HFFc6 (cell line): ENCODE measurements at regions not wholly inside any gene's neighbourhood (a gene's known extent, or its start where the extent isn't known, plus 50 kb on each side); places are given as distances from the start of the nearest gene placed in this dataset.

ENCODE experiments used
- DNase-seq: peaks from one replicate; pipeline ENCODE4 v3.0.0-alpha.2; 2018
- H3K27ac Mint-ChIP-seq: 2 replicates; pipeline ENCODE4 v1.8.0; 2020; ENCODE audit warnings: mild to moderate bottlenecking, mixed read lengths
- H3K27me3 Mint-ChIP-seq: 2 replicates; pipeline ENCODE4 v1.8.0; 2021; ENCODE audit warnings: mild to moderate bottlenecking, moderate library complexity, mixed read lengths; ENCODE audit not compliant: insufficient read depth
- H3K36me3 Mint-ChIP-seq: 2 replicates; pipeline ENCODE4 v1.8.0; 2021; ENCODE audit warnings: low read depth, mixed read lengths
- H3K4me1 Mint-ChIP-seq: 2 replicates; pipeline ENCODE4 v1.8.0; 2020; ENCODE audit warnings: low read depth, mixed read lengths
- H3K4me3 Mint-ChIP-seq: 2 replicates; pipeline ENCODE4 v1.8.0; 2020; ENCODE audit warnings: mild to moderate bottlenecking, moderate library complexity, mixed read lengths
- H3K9me3 Mint-ChIP-seq: 2 replicates; pipeline ENCODE4 v1.8.0; 2020; ENCODE audit warnings: mild to moderate bottlenecking, mixed read lengths
- TF ChIP-seq, protein P1 (sequence below): fragments of 200-600 bp; sonication (generic); IDR thresholded peaks from 2 replicates; pipeline ENCODE4 v1.5.0; 2021; ENCODE audit warnings: antibody characterized with exemption, mild to moderate bottlenecking

DNA sequence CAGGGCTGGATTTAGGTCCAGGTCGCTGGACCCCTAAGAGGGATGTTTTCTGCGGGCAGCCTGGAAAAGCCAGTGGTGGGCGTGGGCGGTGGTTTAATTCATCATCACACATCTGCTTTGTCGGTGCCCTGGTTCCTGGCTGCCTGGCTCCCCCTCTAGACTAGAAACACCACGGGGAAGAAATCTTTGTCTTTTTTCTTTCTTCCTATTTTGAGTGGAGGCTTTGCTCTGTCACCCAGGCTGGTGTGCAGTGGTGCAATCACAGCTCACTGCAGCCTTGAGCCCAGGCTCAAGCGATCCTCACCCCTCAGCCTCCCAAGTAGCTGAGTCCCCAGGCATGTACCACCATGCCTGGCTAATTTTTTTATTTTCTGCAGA, 86.6 kb upstream of the LINC01488 start:
- TF ChIP-seq, protein P1, sequence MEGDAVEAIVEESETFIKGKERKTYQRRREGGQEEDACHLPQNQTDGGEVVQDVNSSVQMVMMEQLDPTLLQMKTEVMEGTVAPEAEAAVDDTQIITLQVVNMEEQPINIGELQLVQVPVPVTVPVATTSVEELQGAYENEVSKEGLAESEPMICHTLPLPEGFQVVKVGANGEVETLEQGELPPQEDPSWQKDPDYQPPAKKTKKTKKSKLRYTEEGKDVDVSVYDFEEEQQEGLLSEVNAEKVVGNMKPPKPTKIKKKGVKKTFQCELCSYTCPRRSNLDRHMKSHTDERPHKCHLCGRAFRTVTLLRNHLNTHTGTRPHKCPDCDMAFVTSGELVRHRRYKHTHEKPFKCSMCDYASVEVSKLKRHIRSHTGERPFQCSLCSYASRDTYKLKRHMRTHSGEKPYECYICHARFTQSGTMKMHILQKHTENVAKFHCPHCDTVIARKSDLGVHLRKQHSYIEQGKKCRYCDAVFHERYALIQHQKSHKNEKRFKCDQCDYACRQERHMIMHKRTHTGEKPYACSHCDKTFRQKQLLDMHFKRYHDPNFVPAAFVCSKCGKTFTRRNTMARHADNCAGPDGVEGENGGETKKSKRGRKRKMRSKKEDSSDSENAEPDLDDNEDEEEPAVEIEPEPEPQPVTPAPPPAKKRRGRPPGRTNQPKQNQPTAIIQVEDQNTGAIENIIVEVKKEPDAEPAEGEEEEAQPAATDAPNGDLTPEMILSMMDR, result no peak
- Mint-ChIP-seq H3K36me3 (0 out of 2 replicates have a peak, but pooled peaks cover 6% of the 10 kb centered on the region), H3K27me3 (peaks cover 3% of the 10 kb centered on the region; the same call in 1 of the 2 replicates), H3K4me3 (no peak overlapping the region), H3K9me3 (peaks cover 5% of the 10 kb centered on the region; the same call in 1 of the 2 replicates), H3K27ac (no peak overlapping the region), H3K4me1 (peaks cover 24% of the 10 kb centered on the region)
- DNase-seq, result no peak

DNA sequence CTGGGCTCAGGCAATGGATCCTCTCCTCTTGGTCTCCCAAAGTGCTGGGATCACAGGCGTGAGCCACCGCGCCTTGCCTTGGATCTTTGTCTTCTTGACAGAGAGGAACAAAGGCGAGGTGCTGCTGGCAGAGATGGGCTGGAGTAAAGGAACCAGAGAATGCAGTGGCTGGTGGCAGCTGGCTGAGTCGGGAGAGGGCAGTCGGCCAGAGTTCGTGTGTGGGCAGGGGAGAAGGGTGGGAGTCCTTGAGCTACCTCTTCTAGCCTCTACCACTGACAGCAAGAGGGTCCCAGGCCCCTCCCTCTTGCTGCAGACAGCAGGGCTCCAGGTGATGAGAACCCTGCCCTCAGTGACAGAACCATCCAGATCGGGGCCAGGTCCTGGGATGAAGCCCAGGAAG, 86.2 kb upstream of the LINC01488 start:
- TF ChIP-seq, protein P1, result no peak
- H3K9me3 Mint-ChIP-seq, result peaks cover 5% of the 10 kb centered on the region; the same call in 1 of the 2 replicates
- H3K4me3 Mint-ChIP-seq, result no peak overlapping the region
- peaks cover 3% of the 10 kb centered on the region; the same call in 1 of the 2 replicates for H3K27me3 Mint-ChIP-seq
- H3K36me3 Mint-ChIP-seq, result 0 out of 2 replicates have a peak, but pooled peaks cover 3% of the 10 kb centered on the region
- no peak overlapping the region for H3K27ac Mint-ChIP-seq
- no peak for DNase-seq
- peaks cover 24% of the 10 kb centered on the region for H3K4me1 Mint-ChIP-seq

DNA sequence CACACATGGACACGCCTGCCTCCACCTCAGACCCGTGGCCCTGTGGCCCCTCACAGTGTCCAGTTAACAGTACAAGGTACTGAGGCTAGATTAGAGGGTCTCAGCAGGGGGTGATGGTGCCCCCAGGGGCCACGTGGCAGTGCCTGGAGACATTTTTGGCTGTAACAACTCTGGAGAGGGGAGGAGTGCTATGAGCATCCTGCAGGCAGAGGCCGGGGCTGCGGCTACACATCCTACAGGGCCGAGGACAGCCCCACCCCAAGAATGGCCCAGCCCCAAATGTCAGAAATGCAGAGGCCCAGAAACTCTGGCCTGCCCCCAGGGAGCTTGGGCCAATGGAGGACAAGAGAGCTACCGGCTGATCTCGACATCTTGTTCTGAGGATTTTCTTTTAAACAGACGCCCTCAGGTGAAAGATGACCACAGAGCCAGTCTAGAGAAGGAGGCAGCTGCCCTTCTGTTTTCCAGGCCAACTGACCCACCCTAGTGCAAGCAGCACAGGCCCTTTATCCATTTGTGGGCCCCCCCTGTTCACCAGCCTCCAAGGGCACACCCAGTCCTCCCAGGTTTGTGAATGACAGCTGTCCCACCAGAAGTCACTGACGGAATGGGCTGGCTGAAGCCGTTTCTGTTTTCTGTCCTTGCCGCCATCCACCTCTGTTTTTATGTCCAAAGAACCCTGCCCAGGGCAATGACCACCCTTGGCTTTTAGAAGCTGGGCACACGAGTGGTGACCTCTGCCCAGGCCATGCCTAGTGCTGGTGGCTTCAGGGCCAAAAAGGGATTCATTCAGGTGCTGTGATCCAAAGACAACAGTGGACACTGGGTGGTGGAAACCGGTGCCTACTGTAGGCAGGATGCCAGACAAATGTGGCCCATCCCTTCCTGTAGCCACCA, 85.2 kb upstream of the LINC01488 start:
- H3K27ac Mint-ChIP-seq, result no peak overlapping the region
- peaks cover 3% of the 10 kb centered on the region; the same call in 1 of the 2 replicates for H3K27me3 Mint-ChIP-seq
- H3K4me3 Mint-ChIP-seq, result no peak overlapping the region
- H3K4me1 Mint-ChIP-seq, result peaks cover 26% of the 10 kb centered on the region
- H3K36me3 Mint-ChIP-seq, result peaks cover 6% of the 10 kb centered on the region; the same call in 1 of the 2 replicates
- peaks cover 5% of the 10 kb centered on the region for H3K9me3 Mint-ChIP-seq
- TF ChIP-seq, protein P1, result no peak
- DNase-seq, result no peak

DNA sequence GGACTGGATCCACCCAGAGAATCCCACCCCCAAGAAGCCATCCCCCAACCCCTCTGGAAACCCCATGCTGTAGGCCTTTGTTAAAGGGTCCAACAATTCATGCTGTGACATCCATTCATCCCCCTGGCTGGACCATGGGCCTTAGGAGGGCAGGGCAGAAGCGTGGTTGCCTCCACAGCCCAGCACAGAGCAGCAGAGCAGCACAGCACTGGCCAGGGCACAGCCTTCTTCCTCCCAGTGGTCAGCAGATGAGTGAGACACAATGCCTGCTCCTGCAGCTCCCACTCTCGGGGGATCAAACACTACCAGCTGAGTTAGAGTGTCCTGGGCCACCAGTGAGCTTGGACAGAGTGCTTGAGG, 84.5 kb upstream of the LINC01488 start:
- Mint-ChIP-seq H3K27me3 (peaks cover 3% of the 10 kb centered on the region), H3K27ac (no peak overlapping the region), H3K4me3 (no peak overlapping the region), H3K9me3 (peaks cover 5% of the 10 kb centered on the region), H3K36me3 (peaks cover 12% of the 10 kb centered on the region; the same call in 1 of the 2 replicates), H3K4me1 (peaks cover 30% of the 10 kb centered on the region)
- no peak for DNase-seq
- TF ChIP-seq, protein P1, result no peak

DNA sequence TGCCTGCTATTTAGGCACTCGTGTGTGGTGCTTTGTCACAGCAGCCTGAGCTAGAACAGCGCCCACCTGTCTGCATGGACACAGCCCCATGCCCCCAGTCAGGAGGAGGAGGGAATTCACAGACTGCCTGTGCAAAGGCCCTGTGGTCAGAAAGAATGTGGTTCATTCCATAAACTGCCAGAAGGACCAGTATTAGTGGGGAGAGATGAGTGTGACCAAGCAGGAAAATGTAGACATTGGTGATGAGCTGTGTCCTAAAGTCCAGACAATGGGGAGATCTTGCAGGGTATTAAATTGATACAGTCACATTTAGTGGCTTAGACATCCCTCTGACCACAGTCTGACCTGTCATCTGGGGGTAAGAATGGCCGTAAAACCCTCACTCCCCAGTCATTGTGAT, 83.7 kb upstream of the LINC01488 start:
- Mint-ChIP-seq H3K9me3 (peaks cover 5% of the 10 kb centered on the region), H3K36me3 (peaks cover 16% of the 10 kb centered on the region; the same call in 1 of the 2 replicates), H3K4me1 (peaks cover 35% of the 10 kb centered on the region), H3K4me3 (no peak overlapping the region), H3K27ac (no peak overlapping the region), H3K27me3 (peaks cover 3% of the 10 kb centered on the region)
- DNase-seq, result no peak
- TF ChIP-seq, protein P1, result no peak
